Cardiac muscle cell (in vitro differentiated cells and primary cell): ENCODE measurements at regions not wholly inside any gene's neighbourhood (a gene's known extent, or its start where the extent isn't known, plus 50 kb on each side); places are given as distances from the start of the nearest gene placed in this dataset.

Experiments used
- DNase-seq, 2 donors: peaks; one replicate each; pipeline versions ENCODE4 v3.0.0 to v3.0.0-alpha.2; 2010 to 2017; ENCODE audit warnings: low read depth in 1 of 2, low spot score in 1 of 2
- H3K27ac ChIP-seq: fragments of 200-600 bp; sonication (generic); 2 replicates; pipeline ENCODE4 v1.5.1; 2016
- H3K27me3 ChIP-seq: fragments of 200-600 bp; sonication (generic); 2 replicates; pipeline ENCODE4 v1.6.0; 2016; ENCODE audit warnings: control low read depth
- H3K36me3 ChIP-seq: fragments of 200-600 bp; sonication (generic); 2 replicates; pipeline ENCODE4 v1.5.1; 2016; ENCODE audit warnings: control low read depth
- H3K4me1 ChIP-seq: fragments of 200-600 bp; sonication (generic); 2 replicates; pipeline ENCODE4 v1.8.1; 2017; ENCODE audit warnings: low read depth, mild to moderate bottlenecking, mixed run types
- H3K4me3 ChIP-seq: fragments of 200-600 bp; sonication (generic); 2 replicates; pipeline ENCODE4 v1.5.1; 2016; ENCODE audit warnings: mild to moderate bottlenecking
- H3K9me3 ChIP-seq: fragments of 200-600 bp; sonication (generic); 2 replicates; pipeline ENCODE4 v1.5.1; 2017; ENCODE audit warnings: low read depth, mild to moderate bottlenecking, control low read depth
- CTCF ChIP-seq: IDR thresholded peaks from 2 replicates; pipeline ENCODE4 v1.5.1; 2012; ENCODE audit warnings: low read depth, mild to moderate bottlenecking, low read length

- Histone ChIP-seq H3K27ac (no peak overlapping the region), H3K27me3 (no peaks in the 10 kb centered on the region), H3K36me3 (no peaks in the 10 kb centered on the region), H3K4me1 (no peaks in the 10 kb centered on the region), H3K9me3 (no peaks in the 10 kb centered on the region), H3K4me3 (no peak overlapping the region)
- TF ChIP-seq CTCF = no peak
- no peak for DNase-seq
These were observed 221.9 kb upstream of the FOXN3 start for GRCh38 chr14:89638891-89639290.

- Histone ChIP-seq H3K36me3 (no peaks in the 10 kb centered on the region), H3K9me3 (no peaks in the 10 kb centered on the region), H3K27me3 (no peaks in the 10 kb centered on the region), H3K4me1 (no peaks in the 10 kb centered on the region), H3K27ac (no peak overlapping the region), H3K4me3 (no peak overlapping the region)
- TF ChIP-seq CTCF = no peak
- no peak for DNase-seq
These were observed 220.5 kb upstream of the FOXN3 start for GRCh38 chr14:89637581-89637980.

GRCh38 chr14:89635615-89636014 lies 218.6 kb upstream of the FOXN3 start:
- Histone ChIP-seq H3K27me3 (no peaks in the 10 kb centered on the region), H3K27ac (no peak overlapping the region), H3K4me1 (no peaks in the 10 kb centered on the region), H3K9me3 (no peaks in the 10 kb centered on the region), H3K4me3 (no peak overlapping the region), H3K36me3 (no peaks in the 10 kb centered on the region)
- no peak for DNase-seq
- no peak for TF ChIP-seq CTCF

GRCh38 chr14:89634037-89634436 lies 217.0 kb upstream of the FOXN3 start:
- Histone ChIP-seq H3K9me3 (no peaks in the 10 kb centered on the region), H3K27ac (no peak overlapping the region), H3K4me3 (no peak overlapping the region), H3K27me3 (no peaks in the 10 kb centered on the region), H3K36me3 (no peaks in the 10 kb centered on the region), H3K4me1 (no peaks in the 10 kb centered on the region)
- DNase-seq = no peak
- TF ChIP-seq CTCF = no peak

- no peak for DNase-seq
- Histone ChIP-seq H3K36me3 (no peaks in the 10 kb centered on the region), H3K9me3 (no peaks in the 10 kb centered on the region), H3K27ac (no peak overlapping the region), H3K27me3 (no peaks in the 10 kb centered on the region), H3K4me1 (no peaks in the 10 kb centered on the region), H3K4me3 (no peak overlapping the region)
- no peak for TF ChIP-seq CTCF
These were observed 213.2 kb upstream of the FOXN3 start for GRCh38 chr14:89630101-89630829.
